ENCODE measurements at regions not wholly inside any gene's neighbourhood (a gene's known extent, or its start where the extent isn't known, plus 50 kb on each side); places are given as distances from the start of the nearest gene placed in this dataset.

DNA sequence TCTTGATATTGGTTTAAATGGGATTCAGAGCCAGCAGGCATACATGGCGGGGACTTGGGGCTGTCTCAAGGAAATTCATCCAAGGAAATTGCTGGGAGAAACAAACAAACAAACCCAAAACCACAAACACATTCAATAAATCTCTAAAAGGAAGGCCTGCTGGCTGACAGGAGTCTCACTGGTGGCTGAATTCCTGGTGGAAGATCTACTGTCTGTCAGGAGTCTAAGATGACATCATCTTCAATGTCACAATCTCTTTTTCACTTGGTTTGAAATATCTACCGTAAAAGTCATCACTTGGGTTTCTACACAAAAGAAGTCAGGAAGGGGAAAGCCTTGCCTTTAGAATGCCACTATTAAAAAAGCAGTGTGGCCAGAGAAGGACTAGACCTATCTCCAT is 87.9 kb downstream of the KLF5 start:
- CTCF ChIA-PET: no interaction called here
- Mint-ChIP-seq H3K9me3 (no peaks in the 10 kb centered on the region), H3K4me1 (no peaks in the 10 kb centered on the region), H3K4me3 (no peak overlapping the region), H3K27ac (no peak overlapping the region), H3K27me3 (peaks cover 4% of the 10 kb centered on the region), H3K36me3 (no peaks in the 10 kb centered on the region)
- DNase-seq: no peak

DNA sequence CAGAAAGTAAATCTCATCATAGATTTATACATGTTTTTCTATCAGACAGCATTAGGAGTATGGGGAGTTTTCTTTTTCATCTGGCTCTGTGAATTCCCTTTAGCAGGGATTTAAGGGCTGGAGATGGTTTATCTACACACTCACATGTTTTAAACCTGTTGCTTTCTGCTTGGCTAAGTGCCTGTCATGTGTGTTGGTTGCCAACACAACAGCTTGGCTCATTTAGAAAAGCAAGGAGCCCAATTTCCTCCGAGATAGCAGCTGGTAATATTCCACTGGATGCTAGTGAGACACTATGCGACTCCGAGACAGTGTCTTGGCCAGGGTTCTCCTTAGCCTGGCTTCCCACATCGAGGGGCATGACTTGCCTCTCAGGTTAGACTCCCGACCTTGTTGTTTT is 83.3 kb downstream of the KLF5 start:
- Mint-ChIP-seq H3K4me1 (no peaks in the 10 kb centered on the region), H3K36me3 (no peaks in the 10 kb centered on the region), H3K27me3 (peaks cover 4% of the 10 kb centered on the region), H3K9me3 (no peaks in the 10 kb centered on the region), H3K27ac (no peak overlapping the region), H3K4me3 (no peak overlapping the region)
- CTCF ChIA-PET: no interaction called here
- DNase-seq: no peak

DNA sequence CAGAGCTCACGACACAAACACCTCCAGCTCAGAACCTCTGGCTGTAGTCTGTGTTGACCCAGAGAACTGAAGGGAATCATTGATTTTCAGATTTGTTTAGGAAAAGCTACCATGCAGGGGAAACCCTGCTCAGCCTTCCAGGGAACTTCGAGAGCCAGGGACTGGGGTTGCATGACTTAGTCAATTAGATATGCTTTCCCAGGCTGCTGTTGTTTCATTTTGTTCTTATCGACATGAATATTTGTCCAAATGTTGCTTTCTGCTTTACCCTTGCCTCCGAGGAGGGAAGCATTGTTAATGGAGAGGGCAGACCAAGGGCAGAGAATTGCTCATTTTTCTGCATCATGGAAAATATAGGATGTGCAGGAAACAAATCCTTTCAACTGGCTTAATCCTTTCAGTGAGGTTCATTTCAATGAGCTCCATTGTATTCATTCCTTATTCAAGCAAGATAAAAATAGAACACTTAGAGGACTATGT is 82.5 kb downstream of the KLF5 start:
- Mint-ChIP-seq H3K27me3 (peaks cover 4% of the 10 kb centered on the region), H3K27ac (no peak overlapping the region), H3K9me3 (no peaks in the 10 kb centered on the region), H3K4me1 (no peaks in the 10 kb centered on the region), H3K36me3 (no peaks in the 10 kb centered on the region), H3K4me3 (no peak overlapping the region)
- DNase-seq: no peak
- CTCF ChIA-PET: no interaction called here

- Mint-ChIP-seq H3K27ac (no peak overlapping the region), H3K4me3 (no peak overlapping the region), H3K4me1 (no peaks in the 10 kb centered on the region), H3K9me3 (no peaks in the 10 kb centered on the region), H3K27me3 (peaks cover 4% of the 10 kb centered on the region), H3K36me3 (no peaks in the 10 kb centered on the region)
- no peak for DNase-seq
- CTCF ChIA-PET: no interaction called here
Observed at GRCh38 chr13:73140801-73141200, 82.0 kb downstream of the KLF5 start.

- Mint-ChIP-seq H3K27me3 (peaks cover 4% of the 10 kb centered on the region), H3K9me3 (no peaks in the 10 kb centered on the region), H3K4me1 (no peaks in the 10 kb centered on the region), H3K36me3 (no peaks in the 10 kb centered on the region), H3K4me3 (no peak overlapping the region), H3K27ac (no peak overlapping the region)
- DNase-seq: no peak
- CTCF ChIA-PET: no interaction called here
Observed at GRCh38 chr13:73138638-73139491, 80.1 kb downstream of the KLF5 start.

GRCh38 chr13:73138276-73138637 is 79.5 kb downstream of the KLF5 start:
- Mint-ChIP-seq H3K4me1 (no peaks in the 10 kb centered on the region), H3K36me3 (no peaks in the 10 kb centered on the region), H3K27me3 (peaks cover 4% of the 10 kb centered on the region), H3K4me3 (no peak overlapping the region), H3K27ac (no peak overlapping the region), H3K9me3 (no peaks in the 10 kb centered on the region)
- no peak for DNase-seq
- CTCF ChIA-PET: no interaction called here

DNA sequence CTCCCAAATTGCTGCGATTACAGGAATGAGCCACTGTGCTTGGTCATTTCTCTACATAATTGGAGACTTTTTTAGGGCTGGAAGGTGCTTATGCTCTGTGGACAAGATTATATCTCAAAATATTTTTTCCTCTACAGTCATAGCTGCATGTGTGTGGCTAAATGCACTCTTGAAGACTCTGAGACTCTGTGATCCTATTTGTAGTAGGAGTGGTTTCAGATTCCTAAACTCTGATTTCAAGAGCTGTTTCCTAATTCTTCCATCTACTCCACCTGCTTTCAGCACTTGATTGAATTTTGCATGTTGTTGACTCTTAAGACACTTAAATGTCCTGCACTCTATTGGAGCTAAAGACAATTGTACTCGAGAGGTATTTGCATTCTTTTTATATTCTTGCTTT is 78.0 kb downstream of the KLF5 start:
- Mint-ChIP-seq H3K4me3 (no peak overlapping the region), H3K4me1 (no peaks in the 10 kb centered on the region), H3K9me3 (no peaks in the 10 kb centered on the region), H3K27me3 (no peaks in the 10 kb centered on the region), H3K27ac (no peak overlapping the region), H3K36me3 (no peaks in the 10 kb centered on the region)
- no peak for DNase-seq
- CTCF ChIA-PET: no interaction called here

- H3K27ac Mint-ChIP-seq: no peak overlapping the region
- H3K4me1 Mint-ChIP-seq: no peaks in the 10 kb centered on the region
- no peaks in the 10 kb centered on the region for H3K27me3 Mint-ChIP-seq
- no peaks in the 10 kb centered on the region for H3K9me3 Mint-ChIP-seq
- no peak for DNase-seq
- H3K4me3 Mint-ChIP-seq: no peak overlapping the region
- CTCF ChIA-PET: no interaction called here
- H3K36me3 Mint-ChIP-seq: no peaks in the 10 kb centered on the region
Observed at GRCh38 chr13:73133531-73133930, 74.7 kb downstream of the KLF5 start.

DNA sequence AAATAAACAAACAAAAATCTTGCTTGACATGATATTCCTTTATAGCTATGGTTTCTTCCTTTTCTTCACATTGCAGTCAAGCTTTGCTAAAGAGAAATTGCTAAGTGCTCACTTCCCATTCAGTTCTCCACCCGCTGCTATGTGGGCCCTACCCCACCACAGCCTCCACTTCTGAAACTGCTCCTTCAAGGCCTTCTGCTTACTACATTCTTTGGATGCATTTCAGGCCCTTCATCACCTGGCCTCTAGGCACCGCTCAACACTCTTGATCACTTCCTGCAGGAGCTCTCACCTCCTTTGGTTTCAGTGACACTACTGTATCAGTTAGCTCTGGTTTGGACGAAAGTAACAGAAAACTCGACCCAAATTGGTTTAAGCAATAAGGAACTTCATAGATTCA is 72.4 kb downstream of the KLF5 start:
- no peaks in the 10 kb centered on the region for H3K27me3 Mint-ChIP-seq
- no peak overlapping the region for H3K4me3 Mint-ChIP-seq
- no peak for DNase-seq
- no peak overlapping the region for H3K27ac Mint-ChIP-seq
- CTCF ChIA-PET: no interaction called here
- no peaks in the 10 kb centered on the region for H3K36me3 Mint-ChIP-seq
- H3K4me1 Mint-ChIP-seq: no peaks in the 10 kb centered on the region
- no peaks in the 10 kb centered on the region for H3K9me3 Mint-ChIP-seq

- CTCF ChIA-PET: no interaction called here
- H3K4me1 Mint-ChIP-seq: no peaks in the 10 kb centered on the region
- H3K27ac Mint-ChIP-seq: no peak overlapping the region
Observed at GRCh38 chr13:73129023-73129422, 70.2 kb downstream of the KLF5 start.

More at GRCh38 chr13:73129023-73129422, 70.2 kb downstream of the KLF5 start:
- Mint-ChIP-seq H3K9me3 (no peaks in the 10 kb centered on the region), H3K27me3 (no peaks in the 10 kb centered on the region), H3K36me3 (no peaks in the 10 kb centered on the region), H3K4me3 (no peak overlapping the region)
- DNase-seq: no peak

Measured in activated naive CD4-positive, alpha-beta T cell treated with anti-CD3 and anti-CD28 coated beads, Interleukin-2, amount 10 ng/mL, durations not matched to agents 7 days and 5 days (primary cell).